Activated B cell treated with CpG ODN at 0.5 μM for 24 hours (primary cell): ENCODE measurements at regions not wholly inside any gene's neighbourhood (a gene's known extent, or its start where the extent isn't known, plus 50 kb on each side); places are given as distances from the start of the nearest gene placed in this dataset.

Source experiments
- ATAC-seq: fragments of 200-7000 bp; cut with Tn5 transposase; one replicate; pipeline ENCODE4 v1.10.0; 2021; ENCODE audit warnings: low read depth, mild to moderate bottlenecking, moderate library complexity
- CTCF ChIA-PET: fragments of 350-600 bp; sonication (Branson Sonifier 250); formaldehyde crosslinking; loops from one replicate; lab custom pipeline; 2021; ENCODE audit warnings: antibody characterized with exemption; lab: Charles Lee
- POLR2A ChIA-PET: fragments of 350-600 bp; sonication (Branson Sonifier 250); formaldehyde crosslinking; loops from one replicate; lab custom pipeline; 2021; ENCODE audit warnings: antibody characterized with exemption; lab: Charles Lee
- DNase-seq: peaks from one replicate; pipeline ENCODE4 v3.0.0; 2022
- H3K27ac Mint-ChIP-seq: one replicate; pipeline ENCODE4 v1.8.0; 2020; ENCODE audit warnings: mixed read lengths
- H3K27me3 Mint-ChIP-seq: one replicate; pipeline ENCODE4 v1.8.0; 2021; ENCODE audit warnings: mixed read lengths
- H3K36me3 Mint-ChIP-seq: one replicate; pipeline ENCODE4 v1.8.0; 2021; ENCODE audit warnings: low read depth, mixed read lengths
- H3K4me1 Mint-ChIP-seq: one replicate; pipeline ENCODE4 v1.8.0; 2021; ENCODE audit warnings: mixed read lengths
- H3K4me3 Mint-ChIP-seq: one replicate; pipeline ENCODE4 v1.8.0; 2020; ENCODE audit warnings: mild to moderate bottlenecking, mixed read lengths
- H3K9me3 Mint-ChIP-seq: one replicate; pipeline ENCODE4 v1.8.0; 2020; ENCODE audit warnings: mixed read lengths
- intact Hi-C: fragments of 100-400 bp; cut with micrococcal nuclease; formaldehyde crosslinking; loops from one replicate; pipeline ENCODE4 v1.15.1; 2024
- TF ChIP-seq, protein P1 (sequence below): fragments of 200-600 bp; IDR thresholded peaks from one replicate; pipeline ENCODE4 v1.8.0; 2022; ENCODE audit warnings: antibody characterized with exemption, mild to moderate bottlenecking

DNA sequence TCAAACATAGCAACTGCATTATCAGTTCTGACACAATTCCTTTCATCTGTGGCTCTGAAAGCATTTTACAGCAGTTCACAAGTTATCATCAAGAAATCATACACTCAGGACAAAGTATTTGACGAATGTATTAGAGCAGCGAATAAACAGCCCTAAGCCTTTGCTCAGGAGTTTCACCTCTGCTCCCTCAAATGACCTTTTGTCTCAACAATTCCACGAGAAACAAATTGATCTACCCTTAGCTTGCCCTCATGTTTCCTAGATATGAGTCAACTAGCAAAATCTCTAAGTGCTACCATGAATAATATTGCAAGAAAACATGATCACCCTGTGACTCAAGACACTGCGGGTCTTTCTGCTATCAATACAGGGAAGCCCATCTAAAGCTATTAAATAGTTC lies 396.1 kb downstream of the EFNB2 start:
- no peak overlapping the region for H3K27ac Mint-ChIP-seq
- no peak overlapping the region for H3K4me3 Mint-ChIP-seq
- no peaks in the 10 kb centered on the region for H3K4me1 Mint-ChIP-seq
- TF ChIP-seq, protein P1, sequence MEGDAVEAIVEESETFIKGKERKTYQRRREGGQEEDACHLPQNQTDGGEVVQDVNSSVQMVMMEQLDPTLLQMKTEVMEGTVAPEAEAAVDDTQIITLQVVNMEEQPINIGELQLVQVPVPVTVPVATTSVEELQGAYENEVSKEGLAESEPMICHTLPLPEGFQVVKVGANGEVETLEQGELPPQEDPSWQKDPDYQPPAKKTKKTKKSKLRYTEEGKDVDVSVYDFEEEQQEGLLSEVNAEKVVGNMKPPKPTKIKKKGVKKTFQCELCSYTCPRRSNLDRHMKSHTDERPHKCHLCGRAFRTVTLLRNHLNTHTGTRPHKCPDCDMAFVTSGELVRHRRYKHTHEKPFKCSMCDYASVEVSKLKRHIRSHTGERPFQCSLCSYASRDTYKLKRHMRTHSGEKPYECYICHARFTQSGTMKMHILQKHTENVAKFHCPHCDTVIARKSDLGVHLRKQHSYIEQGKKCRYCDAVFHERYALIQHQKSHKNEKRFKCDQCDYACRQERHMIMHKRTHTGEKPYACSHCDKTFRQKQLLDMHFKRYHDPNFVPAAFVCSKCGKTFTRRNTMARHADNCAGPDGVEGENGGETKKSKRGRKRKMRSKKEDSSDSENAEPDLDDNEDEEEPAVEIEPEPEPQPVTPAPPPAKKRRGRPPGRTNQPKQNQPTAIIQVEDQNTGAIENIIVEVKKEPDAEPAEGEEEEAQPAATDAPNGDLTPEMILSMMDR, result no peak
- no peaks in the 10 kb centered on the region for H3K36me3 Mint-ChIP-seq
- ATAC-seq (no peak), DNase-seq (no peak)
- no peaks in the 10 kb centered on the region for H3K9me3 Mint-ChIP-seq
- intact Hi-C loops, result no loop called here
- no peaks in the 10 kb centered on the region for H3K27me3 Mint-ChIP-seq
- ChIA-PET CTCF (no interaction called here), POLR2A (no interaction called here)

DNA sequence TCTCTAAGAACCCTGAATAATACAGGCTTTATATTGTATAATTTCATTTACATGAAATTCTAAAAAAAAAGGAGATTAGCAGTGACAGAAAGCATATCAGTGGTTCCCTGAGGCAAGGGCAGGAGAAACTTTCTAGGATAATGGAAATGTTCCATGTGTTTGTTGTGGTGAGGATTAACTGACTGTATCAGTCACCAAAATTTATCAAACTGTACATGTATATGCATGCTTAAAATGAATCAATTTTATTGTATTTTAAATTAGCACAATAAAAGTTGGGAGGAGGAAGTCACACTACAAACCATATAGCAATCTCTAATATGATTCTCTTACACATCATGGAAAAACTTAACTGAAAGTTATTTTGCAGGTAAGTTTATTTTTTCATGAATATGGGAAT lies 396.8 kb downstream of the EFNB2 start:
- TF ChIP-seq, protein P1, result no peak
- ATAC-seq, result no peak
- H3K4me3 Mint-ChIP-seq, result no peak overlapping the region
- H3K27me3 Mint-ChIP-seq, result no peaks in the 10 kb centered on the region
- no peak overlapping the region for H3K27ac Mint-ChIP-seq
- H3K9me3 Mint-ChIP-seq, result peaks cover 3% of the 10 kb centered on the region
- no peaks in the 10 kb centered on the region for H3K36me3 Mint-ChIP-seq
- no peak for DNase-seq
- intact Hi-C loops, result no loop called here
- ChIA-PET POLR2A (no interaction called here), CTCF (no interaction called here)
- no peaks in the 10 kb centered on the region for H3K4me1 Mint-ChIP-seq

DNA sequence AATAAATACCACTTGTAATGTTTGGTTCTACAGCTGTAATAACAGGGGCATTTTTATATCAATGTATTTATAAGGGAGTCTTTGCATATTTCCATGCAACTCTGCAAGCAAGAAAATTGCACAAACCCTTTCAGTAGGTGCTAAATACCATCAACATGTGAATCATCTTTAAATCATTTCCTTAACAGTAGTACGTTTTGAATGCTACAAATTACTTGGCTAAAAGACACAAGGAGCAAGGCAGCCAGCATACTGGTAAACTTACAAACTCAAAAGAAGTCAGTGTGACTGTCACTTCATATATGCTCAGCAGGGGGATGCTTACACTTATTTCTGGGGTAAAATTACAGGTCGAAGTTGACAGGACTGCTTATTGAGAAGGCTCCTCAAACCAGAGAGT lies 402.4 kb downstream of the EFNB2 start:
- intact Hi-C loops, result no loop called here
- Mint-ChIP-seq H3K9me3 (peaks cover 15% of the 10 kb centered on the region), H3K27ac (no peak overlapping the region), H3K4me1 (no peaks in the 10 kb centered on the region), H3K4me3 (no peak overlapping the region), H3K27me3 (no peaks in the 10 kb centered on the region), H3K36me3 (no peaks in the 10 kb centered on the region)
- ChIA-PET CTCF (no interaction called here), POLR2A (no interaction called here)
- TF ChIP-seq, protein P1, result no peak
- ATAC-seq (no peak), DNase-seq (no peak)

DNA sequence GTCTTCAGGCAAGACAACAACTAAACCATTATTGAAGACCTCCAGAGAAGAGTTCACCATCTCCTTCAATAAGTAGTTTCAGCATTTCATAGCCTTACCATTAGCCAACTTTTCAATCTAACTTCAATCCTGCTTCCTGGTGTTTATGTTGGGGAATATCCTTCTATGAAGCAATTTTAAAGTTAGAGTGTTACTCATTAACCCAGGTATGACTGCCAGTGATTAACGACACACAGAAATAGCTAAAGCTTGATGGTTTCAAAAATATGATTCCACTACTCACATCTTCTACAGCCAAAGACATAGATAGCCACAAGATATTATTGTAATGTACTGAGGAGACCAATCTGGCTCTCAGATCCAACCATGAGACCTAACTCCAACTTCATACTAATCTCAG lies 403.2 kb downstream of the EFNB2 start:
- DNase-seq, result no peak
- TF ChIP-seq, protein P1, result no peak
- intact Hi-C loops, result no loop called here
- CTCF ChIA-PET, result no interaction called here
- Mint-ChIP-seq H3K36me3 (no peaks in the 10 kb centered on the region), H3K4me1 (no peaks in the 10 kb centered on the region), H3K27ac (no peak overlapping the region), H3K27me3 (no peaks in the 10 kb centered on the region), H3K4me3 (no peak overlapping the region), H3K9me3 (peaks cover 15% of the 10 kb centered on the region)
- POLR2A ChIA-PET, result no interaction called here
- ATAC-seq, result no peak

DNA sequence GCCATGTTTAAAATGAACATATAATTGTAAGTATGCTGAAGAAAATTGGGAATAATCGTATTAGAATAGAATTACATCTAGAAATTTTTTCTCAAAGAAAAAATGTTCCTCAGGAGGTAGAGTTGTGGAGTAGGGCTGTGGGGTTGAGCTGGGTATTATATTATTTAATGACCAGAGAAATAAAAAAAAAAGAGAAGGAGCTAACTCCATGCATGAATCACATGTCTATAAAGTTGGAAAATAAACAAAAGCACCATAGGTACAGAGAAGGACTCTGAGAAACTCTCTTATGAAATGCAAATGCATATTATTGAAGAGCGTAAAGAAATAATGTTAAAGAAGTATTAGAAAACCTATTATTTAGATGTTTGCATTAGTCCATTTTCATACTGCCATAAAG lies 405.5 kb downstream of the EFNB2 start:
- H3K9me3 Mint-ChIP-seq, result peaks cover 15% of the 10 kb centered on the region
- H3K4me3 Mint-ChIP-seq, result no peak overlapping the region
- TF ChIP-seq, protein P1, result no peak
- H3K4me1 Mint-ChIP-seq, result no peaks in the 10 kb centered on the region
- intact Hi-C loops, result no loop called here
- H3K27me3 Mint-ChIP-seq, result no peaks in the 10 kb centered on the region
- ChIA-PET POLR2A (no interaction called here), CTCF (no interaction called here)
- DNase-seq (no peak), ATAC-seq (no peak)
- no peaks in the 10 kb centered on the region for H3K36me3 Mint-ChIP-seq
- H3K27ac Mint-ChIP-seq, result no peak overlapping the region
